Erythroblast (primary cell): ENCODE measurements at regions not wholly inside any gene's neighbourhood (a gene's known extent, or its start where the extent isn't known, plus 50 kb on each side); places are given as distances from the start of the nearest gene placed in this dataset.

Source experiments
- DNase-seq, 2 experiments: peaks; one replicate each; lab custom pipeline; 2025; lab: John Stamatoyannopoulos, UW
- GATA1 ChIP-seq: IDR thresholded peaks from 2 replicates; pipeline ENCODE4 v1.6.1; 2011; ENCODE audit warnings: low read depth, mild to moderate bottlenecking, control low read depth, low read length, moderate library complexity
- POLR2A ChIP-seq: IDR thresholded peaks from 2 replicates; pipeline ENCODE4 v1.6.1; 2011; ENCODE audit warnings: mild to moderate bottlenecking, low read length

- TF ChIP-seq GATA1 (no peak), POLR2A (no peak)
- no peak for DNase-seq
Observed at GRCh38 chr12:43098766-43099550, 453.0 kb downstream of the ADAMTS20 start.

- TF ChIP-seq GATA1 = no peak
- DNase-seq = no peak
Observed at GRCh38 chr12:43098071-43098470, 453.9 kb downstream of the ADAMTS20 start.

GRCh38 chr12:43097471-43097870 lies 454.5 kb downstream of the ADAMTS20 start:
- TF ChIP-seq GATA1 = no peak
- TF ChIP-seq POLR2A = no peak
- no peak for DNase-seq

- no peak for TF ChIP-seq GATA1
- no peak for TF ChIP-seq POLR2A
- DNase-seq = no peak
Observed at GRCh38 chr12:43095669-43096280, 456.2 kb downstream of the ADAMTS20 start.

GRCh38 chr12:43094886-43095575 lies 457.0 kb downstream of the ADAMTS20 start:
- peak in 1 of 2 experiments; percentile 4 for DNase-seq
- no peak for TF ChIP-seq POLR2A
- TF ChIP-seq GATA1 = no peak

GRCh38 chr12:43090981-43091380 lies 461.0 kb downstream of the ADAMTS20 start:
- TF ChIP-seq POLR2A (no peak), GATA1 (no peak)
- no peak for DNase-seq

GRCh38 chr12:43087195-43088091 lies 464.6 kb downstream of the ADAMTS20 start:
- TF ChIP-seq GATA1 (no peak), POLR2A (no peak)

GRCh38 chr12:43079476-43079875 lies 472.5 kb downstream of the ADAMTS20 start:
- DNase-seq = no peak
- TF ChIP-seq GATA1 = no peak
- no peak for TF ChIP-seq POLR2A

More at GRCh38 chr12:43087195-43088091, 464.6 kb downstream of the ADAMTS20 start:
- DNase-seq = no peak

- no peak for DNase-seq
- no peak for TF ChIP-seq POLR2A
- TF ChIP-seq GATA1 = no peak
Observed at GRCh38 chr12:43078976-43079375, 473.0 kb downstream of the ADAMTS20 start.

- no peak for TF ChIP-seq POLR2A
- no peak for TF ChIP-seq GATA1
- DNase-seq = no peak
Observed at GRCh38 chr12:43072431-43072830, 479.6 kb downstream of the ADAMTS20 start.

- DNase-seq = no peak
Observed at GRCh38 chr12:43069768-43070221, 480.2 kb upstream of the PRICKLE1 start.

GRCh38 chr12:43066471-43066870 lies 476.9 kb upstream of the PRICKLE1 start:
- DNase-seq = no peak
- TF ChIP-seq GATA1 (no peak), POLR2A (no peak)

More at GRCh38 chr12:43069768-43070221, 480.2 kb upstream of the PRICKLE1 start:
- TF ChIP-seq GATA1 (no peak), POLR2A (no peak)

- TF ChIP-seq GATA1 = no peak
- TF ChIP-seq POLR2A = no peak
- no peak for DNase-seq
Observed at GRCh38 chr12:43063650-43064049, 474.1 kb upstream of the PRICKLE1 start.
